ENCODE measurements at regions not wholly inside any gene's neighbourhood (a gene's known extent, or its start where the extent isn't known, plus 50 kb on each side); places are given as distances from the start of the nearest gene placed in this dataset.
A peak's percentile ranks its signal among the peaks of the same experiment; 100 is the strongest.

DNA sequence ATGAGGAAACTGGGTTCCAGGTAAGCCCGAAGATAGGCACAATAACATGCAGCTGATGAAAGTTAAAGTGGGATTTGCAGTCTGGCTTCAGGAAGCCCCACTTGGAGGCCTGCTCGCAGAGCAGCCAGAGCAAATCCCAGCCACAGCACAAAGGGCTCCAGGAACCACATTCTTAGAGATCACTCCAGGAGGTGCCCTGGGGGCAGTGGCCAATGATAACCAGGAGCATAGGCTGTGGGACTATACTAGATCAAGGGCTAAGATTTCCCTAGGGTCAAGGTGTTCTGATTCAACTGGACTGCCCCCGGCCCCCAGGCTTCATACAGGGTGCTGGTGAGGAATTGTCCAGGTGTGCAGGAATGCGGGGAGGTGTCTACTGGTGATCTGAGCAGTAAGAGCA lies 133.9 kb upstream of the PTPRT start (continued):
- TF ChIP-seq, protein P1, sequence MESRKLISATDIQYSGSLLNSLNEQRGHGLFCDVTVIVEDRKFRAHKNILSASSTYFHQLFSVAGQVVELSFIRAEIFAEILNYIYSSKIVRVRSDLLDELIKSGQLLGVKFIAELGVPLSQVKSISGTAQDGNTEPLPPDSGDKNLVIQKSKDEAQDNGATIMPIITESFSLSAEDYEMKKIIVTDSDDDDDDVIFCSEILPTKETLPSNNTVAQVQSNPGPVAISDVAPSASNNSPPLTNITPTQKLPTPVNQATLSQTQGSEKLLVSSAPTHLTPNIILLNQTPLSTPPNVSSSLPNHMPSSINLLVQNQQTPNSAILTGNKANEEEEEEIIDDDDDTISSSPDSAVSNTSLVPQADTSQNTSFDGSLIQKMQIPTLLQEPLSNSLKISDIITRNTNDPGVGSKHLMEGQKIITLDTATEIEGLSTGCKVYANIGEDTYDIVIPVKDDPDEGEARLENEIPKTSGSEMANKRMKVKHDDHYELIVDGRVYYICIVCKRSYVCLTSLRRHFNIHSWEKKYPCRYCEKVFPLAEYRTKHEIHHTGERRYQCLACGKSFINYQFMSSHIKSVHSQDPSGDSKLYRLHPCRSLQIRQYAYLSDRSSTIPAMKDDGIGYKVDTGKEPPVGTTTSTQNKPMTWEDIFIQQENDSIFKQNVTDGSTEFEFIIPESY (IDR thresholded peaks at IDR 0.05): no peak
- TF ChIP-seq HNF4G (IDR thresholded peaks at IDR 0.05) (no peak), SP1 (IDR thresholded peaks at IDR 0.05) (no peak), JUND (IDR thresholded peaks at IDR 0.05) (no peak), TAF1 (conservative IDR thresholded peaks at IDR 0.05) (no peak)
- TF ChIP-seq, protein P2, sequence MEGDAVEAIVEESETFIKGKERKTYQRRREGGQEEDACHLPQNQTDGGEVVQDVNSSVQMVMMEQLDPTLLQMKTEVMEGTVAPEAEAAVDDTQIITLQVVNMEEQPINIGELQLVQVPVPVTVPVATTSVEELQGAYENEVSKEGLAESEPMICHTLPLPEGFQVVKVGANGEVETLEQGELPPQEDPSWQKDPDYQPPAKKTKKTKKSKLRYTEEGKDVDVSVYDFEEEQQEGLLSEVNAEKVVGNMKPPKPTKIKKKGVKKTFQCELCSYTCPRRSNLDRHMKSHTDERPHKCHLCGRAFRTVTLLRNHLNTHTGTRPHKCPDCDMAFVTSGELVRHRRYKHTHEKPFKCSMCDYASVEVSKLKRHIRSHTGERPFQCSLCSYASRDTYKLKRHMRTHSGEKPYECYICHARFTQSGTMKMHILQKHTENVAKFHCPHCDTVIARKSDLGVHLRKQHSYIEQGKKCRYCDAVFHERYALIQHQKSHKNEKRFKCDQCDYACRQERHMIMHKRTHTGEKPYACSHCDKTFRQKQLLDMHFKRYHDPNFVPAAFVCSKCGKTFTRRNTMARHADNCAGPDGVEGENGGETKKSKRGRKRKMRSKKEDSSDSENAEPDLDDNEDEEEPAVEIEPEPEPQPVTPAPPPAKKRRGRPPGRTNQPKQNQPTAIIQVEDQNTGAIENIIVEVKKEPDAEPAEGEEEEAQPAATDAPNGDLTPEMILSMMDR (IDR thresholded peaks at IDR 0.05; ENCODE audit: low read depth, low read length, missing input control): no peak

- Histone ChIP-seq H3K9ac (ENCODE audit: low read depth in 1 of 2, low read length in 2 of 2) (no peak overlapping the region), H3K9me3 (ENCODE audit: control insufficient read depth in 4 of 4, low read length in 3 of 4) (no peaks in the 10 kb centered on the region), H3K4me1 (ENCODE audit: control insufficient read depth in 4 of 4, insufficient read depth in 4 of 4, low read length in 3 of 4) (no peaks in the 10 kb centered on the region), H3K27ac (ENCODE audit: low read depth in 1 of 2, low read length in 2 of 2) (no peak overlapping the region), H3K27me3 (ENCODE audit: control insufficient read depth in 4 of 4, insufficient read depth in 4 of 4, low read length in 3 of 4) (peaks cover 0 to 9% (median 0%) of the 10 kb centered on the region in 4 donors), H3K36me3 (ENCODE audit: control insufficient read depth in 4 of 4, insufficient read depth in 3 of 4, low read depth in 1 of 4, low read length in 3 of 4) (no peaks in the 10 kb centered on the region), H3K4me3 (ENCODE audit: low read depth in 1 of 3, low read length in 3 of 3) (no peak overlapping the region)
- WGBS: 59% methylated on average over 4 of the region's 4 CpGs
- DNase-seq (ENCODE audit: low spot score): no peak
- TF ChIP-seq, protein P3, sequence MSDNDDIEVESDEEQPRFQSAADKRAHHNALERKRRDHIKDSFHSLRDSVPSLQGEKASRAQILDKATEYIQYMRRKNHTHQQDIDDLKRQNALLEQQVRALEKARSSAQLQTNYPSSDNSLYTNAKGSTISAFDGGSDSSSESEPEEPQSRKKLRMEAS (IDR thresholded peaks at IDR 0.05): no peak
- no peak for TF ChIP-seq SP1 (IDR thresholded peaks at IDR 0.05)
Measured at GRCh38 chr20:43322851-43323250, 133.1 kb upstream of the PTPRT start.

- WGBS: 64% methylated on average over 3 of the region's 3 CpGs
Measured at GRCh38 chr20:43320536-43320935, 130.8 kb upstream of the PTPRT start.

More at GRCh38 chr20:43320536-43320935, 130.8 kb upstream of the PTPRT start:
- TF ChIP-seq REST (IDR thresholded peaks at IDR 0.05) (peak; percentile 86), GABPA (IDR thresholded peaks at IDR 0.05 in 1 of 2, conservative IDR thresholded peaks at IDR 0.05 in 1 of 2) (no peak), SP1 (IDR thresholded peaks at IDR 0.05) (no peak), YY1 (IDR thresholded peaks at IDR 0.05) (no peak)
- TF ChIP-seq, protein P3 (IDR thresholded peaks at IDR 0.05): no peak
- peaks cover 0 to 9% (median 0%) of the 10 kb centered on the region in 4 donors for H3K27me3 ChIP-seq (ENCODE audit: control insufficient read depth in 4 of 4, insufficient read depth in 4 of 4, low read length in 3 of 4)
- H3K36me3 ChIP-seq (ENCODE audit: control insufficient read depth in 4 of 4, insufficient read depth in 3 of 4, low read depth in 1 of 4, low read length in 3 of 4): no peaks in the 10 kb centered on the region
- H3K4me3 ChIP-seq (ENCODE audit: low read depth in 1 of 3, low read length in 3 of 3): no peak overlapping the region
- no peak overlapping the region for H3K27ac ChIP-seq (ENCODE audit: low read depth in 1 of 2, low read length in 2 of 2)
- H3K9ac ChIP-seq (ENCODE audit: low read depth in 1 of 2, low read length in 2 of 2): no peak overlapping the region
- no peaks in the 10 kb centered on the region for H3K4me1 ChIP-seq (ENCODE audit: control insufficient read depth in 4 of 4, insufficient read depth in 4 of 4, low read length in 3 of 4)
- no peak for DNase-seq (ENCODE audit: low spot score)
- no peaks in the 10 kb centered on the region for H3K9me3 ChIP-seq (ENCODE audit: control insufficient read depth in 4 of 4, low read length in 3 of 4)
